ENCODE measurements at regions not wholly inside any gene's neighbourhood (a gene's known extent, or its start where the extent isn't known, plus 50 kb on each side); places are given as distances from the start of the nearest gene placed in this dataset.

- H3K4me2 ChIP-seq, result no peak overlapping the region
- H3K79me2 ChIP-seq (ENCODE audit: insufficient read depth, low read depth), result no peaks in the 10 kb centered on the region
- no peaks in the 10 kb centered on the region for H4K20me1 ChIP-seq (ENCODE audit: insufficient read depth)
- no peaks in the 10 kb centered on the region for H3K4me1 ChIP-seq (ENCODE audit: low read depth, poor library complexity, severe bottlenecking)
- no peaks in the 10 kb centered on the region for H3K36me3 ChIP-seq (ENCODE audit: insufficient read depth)
- TF ChIP-seq CTCF (conservative IDR thresholded peaks at IDR 0.05; ENCODE audit: low read depth, low read length), result no peak
- H2AFZ ChIP-seq (ENCODE audit: low read depth), result no peak overlapping the region
- no peak overlapping the region for H3K27ac ChIP-seq
- peaks cover 8% of the 10 kb centered on the region; the same call in 1 of the 2 replicates for H3K27me3 ChIP-seq (ENCODE audit: insufficient read depth, low read depth)
- H3K9ac ChIP-seq, result no peak overlapping the region
- no peak overlapping the region for H3K4me3 ChIP-seq (IDR thresholded peaks at IDR 0.05; ENCODE audit: insufficient read depth, low read depth, low read length)
These were observed 85.8 kb downstream of the HIF1AN start for GRCh38 chr10:100621360-100622205.

- TF ChIP-seq CTCF (conservative IDR thresholded peaks at IDR 0.05; ENCODE audit: low read depth, low read length), result no peak
- no peak overlapping the region for H3K4me2 ChIP-seq
These were observed 87.2 kb downstream of the HIF1AN start for GRCh38 chr10:100622946-100623345.

GRCh38 chr10:100623521-100624230 is 87.9 kb downstream of the HIF1AN start:
- TF ChIP-seq CTCF (conservative IDR thresholded peaks at IDR 0.05; ENCODE audit: low read depth, low read length), result no peak
- Histone ChIP-seq H3K79me2 (ENCODE audit: insufficient read depth, low read depth) (no peaks in the 10 kb centered on the region), H3K9ac (no peak overlapping the region), H4K20me1 (ENCODE audit: insufficient read depth) (no peaks in the 10 kb centered on the region), H3K4me1 (ENCODE audit: low read depth, poor library complexity, severe bottlenecking) (no peaks in the 10 kb centered on the region), H3K36me3 (ENCODE audit: insufficient read depth) (no peaks in the 10 kb centered on the region), H3K4me3 (IDR thresholded peaks at IDR 0.05; ENCODE audit: insufficient read depth, low read depth, low read length) (no peak overlapping the region), H2AFZ (ENCODE audit: low read depth) (no peak overlapping the region), H3K27ac (no peak overlapping the region), H3K27me3 (ENCODE audit: insufficient read depth, low read depth) (peaks cover 8% of the 10 kb centered on the region; the same call in 1 of the 2 replicates), H3K4me2 (no peak overlapping the region)

More at GRCh38 chr10:100622946-100623345, 87.2 kb downstream of the HIF1AN start:
- no peaks in the 10 kb centered on the region for H4K20me1 ChIP-seq (ENCODE audit: insufficient read depth)
- H2AFZ ChIP-seq (ENCODE audit: low read depth), result no peak overlapping the region
- H3K27me3 ChIP-seq (ENCODE audit: insufficient read depth, low read depth), result peaks cover 8% of the 10 kb centered on the region; the same call in 1 of the 2 replicates
- no peaks in the 10 kb centered on the region for H3K4me1 ChIP-seq (ENCODE audit: low read depth, poor library complexity, severe bottlenecking)
- H3K4me3 ChIP-seq (IDR thresholded peaks at IDR 0.05; ENCODE audit: insufficient read depth, low read depth, low read length), result no peak overlapping the region
- no peaks in the 10 kb centered on the region for H3K36me3 ChIP-seq (ENCODE audit: insufficient read depth)
- no peaks in the 10 kb centered on the region for H3K79me2 ChIP-seq (ENCODE audit: insufficient read depth, low read depth)
- no peak overlapping the region for H3K27ac ChIP-seq
- no peak overlapping the region for H3K9ac ChIP-seq

DNA sequence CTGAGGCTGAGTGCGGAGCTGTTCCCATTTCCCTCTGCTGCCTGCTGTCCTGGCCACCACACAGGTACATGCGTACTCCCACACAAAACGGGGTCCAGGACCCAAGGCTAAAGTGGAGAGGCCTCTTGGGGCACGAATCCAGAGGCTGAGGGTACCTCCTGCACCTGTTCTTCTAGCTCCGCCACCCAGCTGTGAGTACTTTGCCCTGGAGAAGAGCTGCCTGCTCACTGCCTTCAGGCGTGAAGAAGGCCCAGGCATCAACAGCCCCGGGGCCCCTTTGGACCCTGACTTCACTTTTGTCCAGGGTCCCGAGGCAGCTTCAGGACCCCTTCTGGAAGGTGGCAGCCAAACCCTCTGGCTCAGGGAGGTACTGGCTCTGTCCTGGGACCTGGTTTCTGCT is 88.6 kb downstream of the HIF1AN start:
- Histone ChIP-seq H3K27me3 (ENCODE audit: insufficient read depth, low read depth) (peaks cover 8% of the 10 kb centered on the region; the same call in 1 of the 2 replicates), H3K4me2 (no peak overlapping the region), H3K79me2 (ENCODE audit: insufficient read depth, low read depth) (no peaks in the 10 kb centered on the region), H3K27ac (no peak overlapping the region), H4K20me1 (ENCODE audit: insufficient read depth) (no peaks in the 10 kb centered on the region), H3K9ac (no peak overlapping the region), H3K36me3 (ENCODE audit: insufficient read depth) (no peaks in the 10 kb centered on the region), H3K4me3 (IDR thresholded peaks at IDR 0.05; ENCODE audit: insufficient read depth, low read depth, low read length) (no peak overlapping the region), H3K4me1 (ENCODE audit: low read depth, poor library complexity, severe bottlenecking) (no peaks in the 10 kb centered on the region), H2AFZ (ENCODE audit: low read depth) (no peak overlapping the region)
- TF ChIP-seq CTCF (conservative IDR thresholded peaks at IDR 0.05; ENCODE audit: low read depth, low read length), result no peak

All from KMS-11 (cell line).